Heart left ventricle (tissue), 16 donors: ENCODE measurements at regions not wholly inside any gene's neighbourhood (a gene's known extent, or its start where the extent isn't known, plus 50 kb on each side); places are given as distances from the start of the nearest gene placed in this dataset.

Experiments used
- ATAC-seq, 4 donors: fragments of 200-7000 bp; cut with Tn5 transposase; one replicate each; pipeline ENCODE4 v1.9.1; 2020 to 2022; ENCODE audit warnings: moderate library complexity in 4 of 4, mild to moderate bottlenecking in 3 of 4, moderate number of reproducible peaks in 1 of 4
- DNase-seq, 5 donors: peaks; one replicate each; pipeline ENCODE4 v3.0.0-alpha.2; 2020
- H3K27ac ChIP-seq, 12 donors: fragments of 200-600 bp; sonication (generic) in 4 of 12; one replicate each; pipeline versions ENCODE4 v1.5.0 to v1.8.0; 2016 to 2022; ENCODE audit warnings: mild to moderate bottlenecking in 2 of 12
- H3K27me3 ChIP-seq, 9 donors: fragments of 200-600 bp; sonication (generic) in 2 of 9; one replicate each; pipeline versions ENCODE4 v1.5.1 to v1.8.0; 2016 to 2022; ENCODE audit warnings: mild to moderate bottlenecking in 3 of 9
- H3K36me3 ChIP-seq, 9 donors: fragments of 200-600 bp; sonication (generic) in 2 of 9; one replicate each; pipeline versions ENCODE4 v1.5.0 to v1.8.0; 2018 to 2022; ENCODE audit warnings: mild to moderate bottlenecking in 2 of 9
- H3K4me1 ChIP-seq, 12 donors: fragments of 200-600 bp; sonication (generic) in 4 of 12; one replicate each; pipeline versions ENCODE4 v1.5.0 to v1.8.0; 2016 to 2022; ENCODE audit warnings: mild to moderate bottlenecking in 3 of 12
- H3K4me3 ChIP-seq, 12 donors: fragments of 200-600 bp; sonication (generic) in 4 of 12; one replicate each; pipeline versions ENCODE4 v1.5.0 to v1.8.0; 2017 to 2022; ENCODE audit warnings: mild to moderate bottlenecking in 9 of 12, moderate library complexity in 4 of 12
- H3K9me3 ChIP-seq, 12 donors: fragments of 200-600 bp; sonication (generic) in 4 of 12; one replicate each; pipeline versions ENCODE4 v1.5.0 to v1.8.0; 2016 to 2022; ENCODE audit warnings: mild to moderate bottlenecking in 1 of 12
- CTCF ChIP-seq, 12 donors: fragments of 200-600 bp; sonication (generic) in 4 of 12; IDR thresholded peaks; one replicate each; pipeline versions ENCODE4 v1.5.0 to v1.8.0; 2018 to 2022; ENCODE audit warnings: antibody characterized with exemption in 12 of 12, mild to moderate bottlenecking in 5 of 12
- POLR2A ChIP-seq, 2 donors: fragments of 450-650 bp; IDR thresholded peaks; one replicate each; pipeline ENCODE4 v1.6.1; 2017; ENCODE audit warnings: antibody characterized with exemption in 2 of 2, mild to moderate bottlenecking in 2 of 2, moderate library complexity in 2 of 2
- WGBS, 4 donors: extraction: QIAGEN DNeasy Blood & Tissue Kit in 2 of 4; methylation state at CpG; one replicate each; pipeline versions ENCODE4 v1.1.5 to v1.1.7; 2013 to 2018; 5-methylcytosine and 5-hydroxymethylcytosine counted together
- intact Hi-C, 10 donors: fragments of 100-400 bp; cut with DNase I; formaldehyde crosslinking; loops; one replicate each; pipeline versions ENCODE4 v1.11.1 to v1.14.2; 2022
- donor health status: ischemic (EF 13 %, LVEDD 7.1; RV severe dilation, severe dysfunction).
- donor health status: healthy with polysubstance abuse.
- donor health status: DM: no; HTN: yes; CAD: no.
- donor health status: DM: no; HTN: no; CAD: no.
- donor health status: ischemic (EF 25% LVEDD 6.9; RV normal size, moderate dysfunction).
- donor health status: ischemic (EF 25% LVEDD 5.7; RV mildly dilated, moderate dysfunction).
- donor health status: healthy.
- donor health status: DM: yes; HTN: yes; CAD: no.
- donor health status: ischemic (EF 35%, LVEDD 5.7; RV mildly dilated, moderate dysfunction).
- donor health status: nonischemic (EF 11% LVEDD 7.7; RV severe dilation, severe dysfunction).
- donor health status: DM: yes; HTN: yes; CAD: no.
- donor health status: PGD.
- donor health status: ischemic (EF 29% LVEDD 5.4; RV normal size, mild dysfunction).
- donor health status: nonischemic (EF 23%, LVEDD 6.1; RV moderate dilation, normal function).

GRCh38 chr18:9039441-9040071 lies 62.9 kb upstream of the NDUFV2 start:
- Histone ChIP-seq H3K4me1 (no peaks in the 10 kb centered on the region), H3K27me3 (no peaks in the 10 kb centered on the region), H3K27ac (no peak overlapping the region), H3K9me3 (no peaks in the 10 kb centered on the region), H3K4me3 (no peak overlapping the region), H3K36me3 (no peaks in the 10 kb centered on the region)
- TF ChIP-seq POLR2A (IDR thresholded peaks at IDR 0.05) = no peak
- TF ChIP-seq CTCF (IDR thresholded peaks at IDR 0.05) = no peak
- ATAC-seq (no peak), DNase-seq (no peak)
- 89 to 93% (median 91%) methylated on average over 3 of the region's 3 CpGs for WGBS, 4 donors
- intact Hi-C loops = loop anchor here in 1 of 10 donors (10.0 kb wide), 1 partner anchor 55 kb away; no protein-coding TSS in a partner anchor

- no peaks in the 10 kb centered on the region for H3K36me3 ChIP-seq
- ATAC-seq (no peak), DNase-seq (no peak)
- H3K9me3 ChIP-seq = no peaks in the 10 kb centered on the region
- no peak overlapping the region for H3K4me3 ChIP-seq
- no peaks in the 10 kb centered on the region for H3K27me3 ChIP-seq
- intact Hi-C loops = loop anchor here in 1 of 10 donors (10.0 kb wide), 1 partner anchor 58 kb away; no protein-coding TSS in a partner anchor
- WGBS, 4 donors = 79 to 87% (median 85%) methylated on average over 5 to 6 of the region's 6 CpGs
- no peak for TF ChIP-seq CTCF (IDR thresholded peaks at IDR 0.05)
- no peak for TF ChIP-seq POLR2A (IDR thresholded peaks at IDR 0.05)
- no peaks in the 10 kb centered on the region for H3K4me1 ChIP-seq
- no peak overlapping the region for H3K27ac ChIP-seq
These were observed 59.6 kb upstream of the NDUFV2 start for GRCh38 chr18:9042766-9043481.

GRCh38 chr18:9043581-9043980 lies 58.9 kb upstream of the NDUFV2 start:
- no peaks in the 10 kb centered on the region for H3K27me3 ChIP-seq
- WGBS, 4 donors = 93 to 100% (median 96%) methylated on average over 1 of the region's 1 CpG
- ATAC-seq = no peak
- TF ChIP-seq CTCF (IDR thresholded peaks at IDR 0.05) (no peak), POLR2A (IDR thresholded peaks at IDR 0.05) (no peak)
- H3K4me3 ChIP-seq = no peak overlapping the region
- no peaks in the 10 kb centered on the region for H3K36me3 ChIP-seq
- intact Hi-C loops = loop anchor here in 1 of 10 donors (10.0 kb wide), 1 partner anchor 59 kb away; no protein-coding TSS in a partner anchor
- DNase-seq = no peak
- no peak overlapping the region for H3K27ac ChIP-seq
- no peaks in the 10 kb centered on the region for H3K9me3 ChIP-seq
- H3K4me1 ChIP-seq = no peaks in the 10 kb centered on the region

GRCh38 chr18:9047715-9048114 lies 54.8 kb upstream of the NDUFV2 start:
- H3K27me3 ChIP-seq = no peaks in the 10 kb centered on the region
- no peaks in the 10 kb centered on the region for H3K36me3 ChIP-seq
- H3K4me1 ChIP-seq = no peaks in the 10 kb centered on the region
- 74 to 95% (median 87%) methylated on average over 7 of the region's 7 CpGs for WGBS, 4 donors
- no peak overlapping the region for H3K4me3 ChIP-seq
- ATAC-seq = no peak
- DNase-seq = no peak
- intact Hi-C loops = loop anchor here in 1 of 10 donors (10.0 kb wide), 1 partner anchor 63 kb away; no protein-coding TSS in a partner anchor
- no peak for TF ChIP-seq POLR2A (IDR thresholded peaks at IDR 0.05)
- TF ChIP-seq CTCF (IDR thresholded peaks at IDR 0.05) = no peak
- H3K27ac ChIP-seq = no peak overlapping the region
- peaks cover 0 to 20% (median 0%) of the 10 kb centered on the region in 12 donors for H3K9me3 ChIP-seq
